ENCODE measurements at regions not wholly inside any gene's neighbourhood (a gene's known extent, or its start where the extent isn't known, plus 50 kb on each side); places are given as distances from the start of the nearest gene placed in this dataset.

DNA sequence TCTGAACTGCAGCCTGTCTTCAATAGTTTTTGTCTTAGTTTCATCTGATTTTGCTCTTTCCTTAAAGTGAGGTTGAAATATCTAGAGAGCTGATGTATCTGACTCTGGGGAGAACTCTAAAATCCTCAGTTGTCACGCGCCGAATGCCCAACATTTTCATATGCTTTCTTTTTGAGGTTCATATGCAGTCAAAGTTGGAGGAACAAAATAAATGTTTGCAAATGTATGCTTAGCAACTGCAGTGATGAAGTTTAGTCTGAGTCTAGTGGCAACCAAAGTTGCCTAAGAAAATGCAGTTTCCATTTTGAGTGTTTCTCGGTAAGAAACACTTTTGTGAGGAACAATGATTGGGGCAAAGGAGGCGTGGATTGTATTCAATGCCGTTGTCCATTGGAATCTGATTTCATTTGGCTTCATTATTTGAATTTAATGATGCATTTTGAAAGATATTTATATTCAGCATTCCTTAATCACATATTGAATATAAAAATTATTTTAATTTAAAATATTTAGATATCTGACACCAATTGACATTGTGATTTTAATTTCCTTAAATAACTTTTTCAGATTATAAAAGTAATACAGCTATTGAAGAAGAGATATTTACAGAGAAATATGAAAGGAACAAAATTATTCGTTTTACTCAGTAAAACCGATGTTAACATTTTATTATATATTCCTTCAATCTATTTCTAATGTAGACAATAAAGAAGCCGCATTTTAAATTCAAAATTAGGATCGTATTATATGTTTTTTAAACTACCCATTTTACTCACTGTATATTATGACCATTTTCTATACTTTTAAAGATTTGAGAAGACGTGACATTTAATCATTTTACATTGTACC lies 122.0 kb downstream of the PLEKHG1 start:
- Histone ChIP-seq H3K9ac (ENCODE audit: low read length) (no peak overlapping the region), H3K4me2 (ENCODE audit: low read depth, low read length) (no peak overlapping the region), H3K4me3 (ENCODE audit: low read length) (no peak overlapping the region)

GRCh38 chr6:150722614-150723344 lies 123.1 kb downstream of the PLEKHG1 start:
- Histone ChIP-seq H3K4me3 (ENCODE audit: low read length) (no peak overlapping the region), H3K9me3 (replicated peaks; ENCODE audit: insufficient read depth, low read length) (no peaks in the 10 kb centered on the region), H3K36me3 (replicated peaks; ENCODE audit: insufficient read depth, low read length) (no peaks in the 10 kb centered on the region), H3K4me1 (ENCODE audit: low read length) (no peaks in the 10 kb centered on the region), H3K27ac (ENCODE audit: low read length) (no peak overlapping the region), H3K9me2 (replicated peaks; ENCODE audit: insufficient read depth, low read length) (no peaks in the 10 kb centered on the region), H2AFZ (ENCODE audit: low read length) (no peak overlapping the region), H3F3A (ENCODE audit: insufficient read depth, low read length) (no peaks in the 10 kb centered on the region), H3K4me2 (ENCODE audit: low read depth, low read length) (no peak overlapping the region), H3K27me3 (replicated peaks; ENCODE audit: insufficient read depth, low read length) (no peaks in the 10 kb centered on the region), H3K9ac (ENCODE audit: low read length) (no peak overlapping the region), H4K20me1 (ENCODE audit: insufficient read depth, low read length) (no peaks in the 10 kb centered on the region), H3K79me2 (ENCODE audit: low read length) (no peaks in the 10 kb centered on the region)
- TF ChIP-seq EZH2 (optimal IDR thresholded peaks at IDR 0.05; ENCODE audit: low read depth, low read length): no peak
- TF ChIP-seq EZH2phosphoT487 (IDR thresholded peaks at IDR 0.05; ENCODE audit: low read length): no peak
- TF ChIP-seq, protein P1, sequence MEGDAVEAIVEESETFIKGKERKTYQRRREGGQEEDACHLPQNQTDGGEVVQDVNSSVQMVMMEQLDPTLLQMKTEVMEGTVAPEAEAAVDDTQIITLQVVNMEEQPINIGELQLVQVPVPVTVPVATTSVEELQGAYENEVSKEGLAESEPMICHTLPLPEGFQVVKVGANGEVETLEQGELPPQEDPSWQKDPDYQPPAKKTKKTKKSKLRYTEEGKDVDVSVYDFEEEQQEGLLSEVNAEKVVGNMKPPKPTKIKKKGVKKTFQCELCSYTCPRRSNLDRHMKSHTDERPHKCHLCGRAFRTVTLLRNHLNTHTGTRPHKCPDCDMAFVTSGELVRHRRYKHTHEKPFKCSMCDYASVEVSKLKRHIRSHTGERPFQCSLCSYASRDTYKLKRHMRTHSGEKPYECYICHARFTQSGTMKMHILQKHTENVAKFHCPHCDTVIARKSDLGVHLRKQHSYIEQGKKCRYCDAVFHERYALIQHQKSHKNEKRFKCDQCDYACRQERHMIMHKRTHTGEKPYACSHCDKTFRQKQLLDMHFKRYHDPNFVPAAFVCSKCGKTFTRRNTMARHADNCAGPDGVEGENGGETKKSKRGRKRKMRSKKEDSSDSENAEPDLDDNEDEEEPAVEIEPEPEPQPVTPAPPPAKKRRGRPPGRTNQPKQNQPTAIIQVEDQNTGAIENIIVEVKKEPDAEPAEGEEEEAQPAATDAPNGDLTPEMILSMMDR (IDR thresholded peaks at IDR 0.05; ENCODE audit: low read length): no peak
- no peak for DNase-seq

More for the DNA sequence above, 122.0 kb downstream of the PLEKHG1 start:
- no peaks in the 10 kb centered on the region for H3K27me3 ChIP-seq (replicated peaks; ENCODE audit: insufficient read depth, low read length)
- H3K9me2 ChIP-seq (replicated peaks; ENCODE audit: insufficient read depth, low read length): no peaks in the 10 kb centered on the region
- H3K36me3 ChIP-seq (replicated peaks; ENCODE audit: insufficient read depth, low read length): no peaks in the 10 kb centered on the region
- no peaks in the 10 kb centered on the region for H3F3A ChIP-seq (ENCODE audit: insufficient read depth, low read length)
- TF ChIP-seq EZH2 (optimal IDR thresholded peaks at IDR 0.05; ENCODE audit: low read depth, low read length) (no peak), EZH2phosphoT487 (IDR thresholded peaks at IDR 0.05; ENCODE audit: low read length) (no peak)
- TF ChIP-seq, protein P1 (IDR thresholded peaks at IDR 0.05; ENCODE audit: low read length): no peak
- no peaks in the 10 kb centered on the region for H3K79me2 ChIP-seq (ENCODE audit: low read length)
- no peaks in the 10 kb centered on the region for H3K9me3 ChIP-seq (replicated peaks; ENCODE audit: insufficient read depth, low read length)
- no peaks in the 10 kb centered on the region for H3K4me1 ChIP-seq (ENCODE audit: low read length)
- no peak overlapping the region for H3K27ac ChIP-seq (ENCODE audit: low read length)
- no peaks in the 10 kb centered on the region for H4K20me1 ChIP-seq (ENCODE audit: insufficient read depth, low read length)
- no peak overlapping the region for H2AFZ ChIP-seq (ENCODE audit: low read length)
- DNase-seq: no peak

DNA sequence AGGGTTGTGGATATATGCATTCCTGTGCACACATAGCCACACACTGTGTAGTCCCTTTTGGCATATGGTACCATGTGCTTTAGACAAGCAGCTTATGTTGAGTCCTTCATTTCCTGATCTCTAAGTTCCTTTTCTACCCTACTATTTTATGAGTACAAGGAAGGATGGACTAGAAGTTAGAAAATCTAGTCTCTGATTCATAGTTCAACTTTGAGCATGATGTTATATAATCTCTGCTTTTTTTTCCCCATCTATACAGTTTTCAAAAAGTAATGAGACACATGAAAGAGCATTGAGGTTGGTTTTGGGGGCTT lies 123.6 kb downstream of the PLEKHG1 start:
- H3K9ac ChIP-seq (ENCODE audit: low read length): no peak overlapping the region
- H2AFZ ChIP-seq (ENCODE audit: low read length): no peak overlapping the region
- H3K4me3 ChIP-seq (ENCODE audit: low read length): no peak overlapping the region
- H3K4me2 ChIP-seq (ENCODE audit: low read depth, low read length): no peak overlapping the region
- no peaks in the 10 kb centered on the region for H3K4me1 ChIP-seq (ENCODE audit: low read length)
- no peaks in the 10 kb centered on the region for H3F3A ChIP-seq (ENCODE audit: insufficient read depth, low read length)
- no peaks in the 10 kb centered on the region for H3K9me3 ChIP-seq (replicated peaks; ENCODE audit: insufficient read depth, low read length)
- H3K36me3 ChIP-seq (replicated peaks; ENCODE audit: insufficient read depth, low read length): no peaks in the 10 kb centered on the region
- no peaks in the 10 kb centered on the region for H3K79me2 ChIP-seq (ENCODE audit: low read length)
- H3K9me2 ChIP-seq (replicated peaks; ENCODE audit: insufficient read depth, low read length): no peaks in the 10 kb centered on the region
- H3K27ac ChIP-seq (ENCODE audit: low read length): no peak overlapping the region
- DNase-seq: no peak
- TF ChIP-seq, protein P1 (IDR thresholded peaks at IDR 0.05; ENCODE audit: low read length): no peak
- TF ChIP-seq EZH2 (optimal IDR thresholded peaks at IDR 0.05; ENCODE audit: low read depth, low read length) (no peak), EZH2phosphoT487 (IDR thresholded peaks at IDR 0.05; ENCODE audit: low read length) (no peak)
- H4K20me1 ChIP-seq (ENCODE audit: insufficient read depth, low read length): no peaks in the 10 kb centered on the region
- no peaks in the 10 kb centered on the region for H3K27me3 ChIP-seq (replicated peaks; ENCODE audit: insufficient read depth, low read length)
